Ishikawa (cell line): ENCODE measurements at regions not wholly inside any gene's neighbourhood (a gene's known extent, or its start where the extent isn't known, plus 50 kb on each side); places are given as distances from the start of the nearest gene placed in this dataset.

Source experiments
- CEBPB ChIP-seq: IDR thresholded peaks from 2 replicates; pipeline ENCODE4 v1.6.1; 2012
- CREB1 ChIP-seq: IDR thresholded peaks from 2 replicates; pipeline ENCODE4 v1.6.1; 2012; ENCODE audit warnings: low read depth
- EGR1 ChIP-seq: IDR thresholded peaks from 2 replicates; pipeline ENCODE4 v1.6.1; 2012
- EP300 ChIP-seq: IDR thresholded peaks from 2 replicates; pipeline ENCODE4 v1.6.1; 2012; ENCODE audit warnings: borderline replicate concordance
- FOXM1 ChIP-seq: IDR thresholded peaks from 2 replicates; pipeline ENCODE4 v1.6.1; 2012; ENCODE audit warnings: low read depth, borderline replicate concordance
- MAX ChIP-seq: IDR thresholded peaks from 2 replicates; pipeline ENCODE4 v1.6.1; 2012
- NFIC ChIP-seq: IDR thresholded peaks from 2 replicates; pipeline ENCODE4 v1.6.1; 2012
- RAD21 ChIP-seq: IDR thresholded peaks from 2 replicates; pipeline ENCODE4 v1.6.1; 2012; ENCODE audit warnings: low read depth
- REST ChIP-seq: IDR thresholded peaks from 2 replicates; pipeline ENCODE4 v1.6.1; 2012; ENCODE audit warnings: low read depth, mild to moderate bottlenecking
- TAF1 ChIP-seq: IDR thresholded peaks from 2 replicates; pipeline ENCODE4 v1.6.1; 2012; ENCODE audit warnings: low read depth, mild to moderate bottlenecking
- TCF12 ChIP-seq: IDR thresholded peaks from 2 replicates; pipeline ENCODE4 v1.6.1; 2012; ENCODE audit warnings: low read depth
- TEAD4 ChIP-seq: IDR thresholded peaks from 2 replicates; pipeline ENCODE4 v1.6.1; 2012
- USF1 ChIP-seq: IDR thresholded peaks from 2 replicates; pipeline ENCODE4 v1.6.1; 2012
- YY1 ChIP-seq: IDR thresholded peaks from 2 replicates; pipeline ENCODE4 v1.6.1; 2012; ENCODE audit warnings: low read depth
- ZBTB7A ChIP-seq: IDR thresholded peaks from 2 replicates; pipeline ENCODE4 v1.6.1; 2012; ENCODE audit warnings: low read depth

GRCh38 chr10:111506266-111507034 lies 429.6 kb downstream of the ADRA2A start:
- TF ChIP-seq EGR1 (no peak), EP300 (no peak), MAX (no peak), FOXM1 (no peak), YY1 (no peak), RAD21 (no peak), USF1 (no peak)

- TF ChIP-seq TEAD4 (no peak), REST (peak; percentile 84)
These were observed 434.9 kb downstream of the ADRA2A start for GRCh38 chr10:111511751-111512150.

GRCh38 chr10:111515264-111515663 lies 438.4 kb downstream of the ADRA2A start:
- TF ChIP-seq REST (no peak), MAX (no peak), CEBPB (no peak), CREB1 (no peak), FOXM1 (no peak), TCF12 (no peak), EGR1 (no peak), RAD21 (no peak), NFIC (no peak), EP300 (no peak), USF1 (no peak), TEAD4 (no peak), TAF1 (no peak), YY1 (no peak), ZBTB7A (no peak)

- TF ChIP-seq TAF1 (no peak), CEBPB (no peak), EGR1 (no peak), YY1 (no peak), TCF12 (no peak), USF1 (no peak), TEAD4 (no peak), FOXM1 (no peak), RAD21 (no peak), REST (no peak)
These were observed 438.9 kb downstream of the ADRA2A start for GRCh38 chr10:111515706-111516105.
